Caco-2 (cell line): ENCODE measurements at regions not wholly inside any gene's neighbourhood (a gene's known extent, or its start where the extent isn't known, plus 50 kb on each side); places are given as distances from the start of the nearest gene placed in this dataset.

Experiments
- BruUV-seq: library from RNA; stranded (reverse); fragments of 400-500 nt; replicated peaks from 2 replicates; lab custom pipeline; 2021; lab: Mats Ljungman, UMichigan
- CTCF ChIA-PET: fragments of 300-600 bp; sonication (Branson Sonifier 250); formaldehyde crosslinking; loops from one replicate; lab custom pipeline; 2022; ENCODE audit warnings: antibody characterized with exemption; lab: Charles Lee
- POLR2A ChIA-PET: fragments of 300-600 bp; sonication (Branson Sonifier 250); formaldehyde crosslinking; loops from one replicate; lab custom pipeline; 2022; ENCODE audit warnings: antibody characterized with exemption; lab: Charles Lee
- DNase-seq, 2 experiments: peaks; one replicate each; pipeline versions ENCODE4 v3.0.0 to v3.0.0-alpha.2; 2020 to 2022
- H3K27me3 ChIP-seq: replicated peaks from 2 replicates; pipeline ENCODE4 v1.6.0; 2011; ENCODE audit warnings: low read length; ENCODE audit not compliant: control insufficient read depth, insufficient read depth
- H3K36me3 ChIP-seq: 2 replicates; pipeline ENCODE4 v1.5.1; 2011; ENCODE audit warnings: low read length; ENCODE audit not compliant: control insufficient read depth, insufficient read depth
- H3K4me1 ChIP-seq: fragments of 250-450 bp; sonication (Bioruptor Pico); 2 replicates; pipeline ENCODE4 v1.5.1; 2020; ENCODE audit warnings: mild to moderate bottlenecking
- H3K4me3 ChIP-seq: 2 replicates; pipeline ENCODE4 v1.5.1; 2011; ENCODE audit warnings: low read depth, mild to moderate bottlenecking, control low read depth, low read length
- H3K9me3 ChIP-seq: fragments of 250-450 bp; sonication (Bioruptor Pico); 2 replicates; pipeline ENCODE4 v1.5.1; 2020; ENCODE audit warnings: mild to moderate bottlenecking, moderate library complexity
- H3K27ac Mint-ChIP-seq: one replicate; pipeline ENCODE4 v1.8.0; 2022; ENCODE audit warnings: mixed read lengths; ENCODE audit not compliant: unreplicated experiment
- H3K27me3 Mint-ChIP-seq: one replicate; pipeline ENCODE4 v1.8.0; 2022; ENCODE audit warnings: mixed read lengths; ENCODE audit not compliant: insufficient read depth, unreplicated experiment
- H3K36me3 Mint-ChIP-seq: one replicate; pipeline ENCODE4 v1.8.0; 2022; ENCODE audit warnings: mild to moderate bottlenecking, mixed read lengths; ENCODE audit not compliant: insufficient read depth, unreplicated experiment
- H3K4me1 Mint-ChIP-seq: one replicate; pipeline ENCODE4 v1.8.0; 2022; ENCODE audit warnings: low read depth, mixed read lengths; ENCODE audit not compliant: unreplicated experiment
- H3K4me3 Mint-ChIP-seq: one replicate; pipeline ENCODE4 v1.8.0; 2022; ENCODE audit warnings: mild to moderate bottlenecking, moderate library complexity, mixed read lengths; ENCODE audit not compliant: unreplicated experiment
- H3K9me3 Mint-ChIP-seq: one replicate; pipeline ENCODE4 v1.8.0; 2022; ENCODE audit warnings: mixed read lengths; ENCODE audit not compliant: unreplicated experiment
- CTCF ChIP-seq, 2 experiments: fragments of 200-600 bp in 1 of 2; IDR thresholded peaks; 1 replicate in 1 of 2; 2 replicates in 1 of 2; pipeline versions ENCODE4 v1.5.1 to v1.8.0; 2011 to 2022; ENCODE audit warnings: antibody characterized with exemption in 1 of 2, control low read depth in 1 of 2, inconsistent platforms in 1 of 2, low read depth in 1 of 2, low read length in 1 of 2, mild to moderate bottlenecking in 1 of 2, moderate library complexity in 1 of 2; ENCODE audit not compliant: insufficient read depth in 1 of 2, severe bottlenecking in 1 of 2, unreplicated experiment in 1 of 2
- intact Hi-C: fragments of 100-400 bp; cut with micrococcal nuclease; formaldehyde crosslinking; loops from one replicate; pipeline ENCODE4 v1.10.0; 2022; ENCODE audit not compliant: unreplicated experiment

- intact Hi-C loops = no loop called here
- no peak for TF ChIP-seq CTCF (IDR thresholded peaks at IDR 0.05; ENCODE audit: insufficient read depth in 1 of 2, low read depth in 1 of 2, low read length in 1 of 2, severe bottlenecking in 1 of 2, unreplicated experiment in 1 of 2)
- no peak for DNase-seq
- Histone ChIP-seq H3K36me3 (no peaks in the 10 kb centered on the region), H3K9me3 (no peaks in the 10 kb centered on the region), H3K4me1 (no peaks in the 10 kb centered on the region), H3K4me3 (no peak overlapping the region), H3K27me3 (no peaks in the 10 kb centered on the region)
- no peaks in the 10 kb centered on the region for H3K4me1 Mint-ChIP-seq
- POLR2A ChIA-PET = no interaction called here
- no peaks in the 10 kb centered on the region for H3K9me3 Mint-ChIP-seq
- no peak overlapping the region for H3K4me3 Mint-ChIP-seq
- H3K27me3 Mint-ChIP-seq = peaks cover 8% of the 10 kb centered on the region
- H3K36me3 Mint-ChIP-seq = no peaks in the 10 kb centered on the region
- H3K27ac Mint-ChIP-seq = no peak overlapping the region
- CTCF ChIA-PET = no interaction called here
- no TSS peak for BruUV-seq
Observed at GRCh38 chr1:60146884-60147283, 73.3 kb upstream of the C1orf87 start.

GRCh38 chr1:60145771-60146170 lies 72.2 kb upstream of the C1orf87 start:
- peaks cover 4% of the 10 kb centered on the region for H3K27me3 Mint-ChIP-seq

GRCh38 chr1:60141743-60142142 lies 68.2 kb upstream of the C1orf87 start:
- DNase-seq = no peak
- no peaks in the 10 kb centered on the region for H3K27me3 Mint-ChIP-seq
- POLR2A ChIA-PET = no interaction called here
- no peaks in the 10 kb centered on the region for H3K36me3 Mint-ChIP-seq
- H3K9me3 Mint-ChIP-seq = no peaks in the 10 kb centered on the region
- no TSS peak for BruUV-seq
- H3K4me3 Mint-ChIP-seq = no peak overlapping the region
- TF ChIP-seq CTCF (IDR thresholded peaks at IDR 0.05; ENCODE audit: insufficient read depth in 1 of 2, low read depth in 1 of 2, low read length in 1 of 2, severe bottlenecking in 1 of 2, unreplicated experiment in 1 of 2) = no peak
- Histone ChIP-seq H3K36me3 (no peaks in the 10 kb centered on the region), H3K9me3 (no peaks in the 10 kb centered on the region), H3K27me3 (no peaks in the 10 kb centered on the region), H3K4me1 (no peaks in the 10 kb centered on the region), H3K4me3 (no peak overlapping the region)
- H3K27ac Mint-ChIP-seq = no peak overlapping the region
- CTCF ChIA-PET = no interaction called here
- intact Hi-C loops = no loop called here
- no peaks in the 10 kb centered on the region for H3K4me1 Mint-ChIP-seq

More at GRCh38 chr1:60145771-60146170, 72.2 kb upstream of the C1orf87 start:
- no peak for DNase-seq
- no peaks in the 10 kb centered on the region for H3K4me1 ChIP-seq
- ChIA-PET CTCF (no interaction called here), POLR2A (no interaction called here)
- no peak for TF ChIP-seq CTCF (IDR thresholded peaks at IDR 0.05; ENCODE audit: insufficient read depth in 1 of 2, low read depth in 1 of 2, low read length in 1 of 2, severe bottlenecking in 1 of 2, unreplicated experiment in 1 of 2)
- no peak overlapping the region for H3K4me3 ChIP-seq
- H3K9me3 ChIP-seq = no peaks in the 10 kb centered on the region
- BruUV-seq = no TSS peak
- H3K36me3 ChIP-seq = no peaks in the 10 kb centered on the region
- no peak overlapping the region for H3K4me3 Mint-ChIP-seq
- H3K27ac Mint-ChIP-seq = no peak overlapping the region
- no peaks in the 10 kb centered on the region for H3K36me3 Mint-ChIP-seq
- no peaks in the 10 kb centered on the region for H3K4me1 Mint-ChIP-seq
- intact Hi-C loops = no loop called here
- no peaks in the 10 kb centered on the region for H3K9me3 Mint-ChIP-seq
- no peaks in the 10 kb centered on the region for H3K27me3 ChIP-seq
